GM10248 (cell line): ENCODE measurements at regions not wholly inside any gene's neighbourhood (a gene's known extent, or its start where the extent isn't known, plus 50 kb on each side); places are given as distances from the start of the nearest gene placed in this dataset.

Experiments used
- CTCF ChIA-PET: fragments of 300-600 bp; sonication (Branson Sonifier 250); formaldehyde crosslinking; extraction: SDS; loops from one replicate; lab custom pipeline; 2021; ENCODE audit warnings: antibody characterized with exemption; lab: Yijun Ruan, JAX
- POLR2A ChIA-PET: fragments of 350-650 bp; sonication (Branson Sonifier 250); formaldehyde crosslinking; extraction: SDS; loops from one replicate; lab custom pipeline; 2020; ENCODE audit warnings: antibody characterized with exemption; lab: Yijun Ruan, JAX
- DNase-seq: peaks from one replicate; pipeline ENCODE4 v3.0.0; 2012; ENCODE audit errors: extremely low spot score
- CTCF ChIP-seq: IDR thresholded peaks from 2 replicates; pipeline ENCODE4 v1.5.1; 2012; ENCODE audit warnings: mild to moderate bottlenecking, low read depth; ENCODE audit errors: extremely low read depth, missing control alignments, control extremely low read depth

- ChIA-PET POLR2A (no interaction called here), CTCF (no interaction called here)
- TF ChIP-seq CTCF = no peak
- no peak for DNase-seq
These were observed 152.9 kb upstream of the ZNF32 start for GRCh38 chr10:43801626-43802025.

- ChIA-PET POLR2A (no interaction called here), CTCF (interaction anchor here (1.3 kb wide), 1 partner anchor 26 kb away, joined by 3 read pairs; no protein-coding TSS in a partner anchor)
- TF ChIP-seq CTCF = no peak
- DNase-seq = no peak
These were observed 152.5 kb upstream of the ZNF32 start for GRCh38 chr10:43801140-43801539.

GRCh38 chr10:43796781-43797180, 148.1 kb upstream of the ZNF32 start:
- CTCF ChIA-PET = no interaction called here
- POLR2A ChIA-PET = no interaction called here
- DNase-seq = no peak
- TF ChIP-seq CTCF = no peak

GRCh38 chr10:43795639-43796038, 147.0 kb upstream of the ZNF32 start:
- TF ChIP-seq CTCF = no peak
- ChIA-PET CTCF (no interaction called here), POLR2A (no interaction called here)
- no peak for DNase-seq

- no peak for DNase-seq
- POLR2A ChIA-PET = no interaction called here
- CTCF ChIA-PET = no interaction called here
- no peak for TF ChIP-seq CTCF
These were observed 146.4 kb upstream of the ZNF32 start for GRCh38 chr10:43795093-43795492.

GRCh38 chr10:43794181-43794815, 145.6 kb upstream of the ZNF32 start:
- ChIA-PET POLR2A (no interaction called here), CTCF (no interaction called here)
- TF ChIP-seq CTCF = no peak
- no peak for DNase-seq

GRCh38 chr10:43793704-43794103, 145.0 kb upstream of the ZNF32 start:
- CTCF ChIA-PET = no interaction called here
- POLR2A ChIA-PET = no interaction called here
- no peak for TF ChIP-seq CTCF
- no peak for DNase-seq
